WTC11 (cell line): ENCODE measurements at regions not wholly inside any gene's neighbourhood (a gene's known extent, or its start where the extent isn't known, plus 50 kb on each side); places are given as distances from the start of the nearest gene placed in this dataset.

Source experiments
- ATAC-seq: fragments of 200-7000 bp; cut with Tn5 transposase; 2 replicates; pipeline ENCODE4 v1.10.0; 2021; ENCODE audit warnings: mild to moderate bottlenecking, moderate library complexity
- CTCF ChIA-PET: fragments of 300-600 bp; sonication (Branson Sonifier 250); formaldehyde crosslinking; loops from one replicate; lab custom pipeline; 2021; ENCODE audit warnings: antibody characterized with exemption; lab: Charles Lee
- POLR2A ChIA-PET: fragments of 350-600 bp; sonication (Branson Sonifier 250); formaldehyde crosslinking; loops from one replicate; lab custom pipeline; 2021; ENCODE audit warnings: antibody characterized with exemption; lab: Charles Lee
- DNase-seq: peaks from one replicate; pipeline ENCODE4 v3.0.0; 2021; ENCODE audit warnings: low spot score
- H3K27ac Mint-ChIP-seq: 2 replicates; pipeline ENCODE4 v1.8.0; 2021; ENCODE audit warnings: mixed read lengths
- H3K27me3 Mint-ChIP-seq: 2 replicates; pipeline ENCODE4 v1.8.0; 2021; ENCODE audit warnings: low read depth, mild to moderate bottlenecking, moderate library complexity, mixed read lengths
- H3K36me3 Mint-ChIP-seq: 2 replicates; pipeline ENCODE4 v1.8.0; 2021; ENCODE audit warnings: mixed read lengths
- H3K4me1 Mint-ChIP-seq: 2 replicates; pipeline ENCODE4 v1.8.0; 2022; ENCODE audit warnings: mixed read lengths
- H3K4me3 Mint-ChIP-seq: 2 replicates; pipeline ENCODE4 v1.8.0; 2021; ENCODE audit warnings: mild to moderate bottlenecking, moderate library complexity, mixed read lengths
- H3K9me3 Mint-ChIP-seq: 2 replicates; pipeline ENCODE4 v1.8.0; 2021; ENCODE audit warnings: mixed read lengths
- ELF4 ChIP-seq: sonication (generic); formaldehyde crosslinking; IDR thresholded peaks from 2 replicates; pipeline ENCODE4 v1.8.1; 2022; ENCODE audit warnings: low read depth, mild to moderate bottlenecking, moderate library complexity, missing genetic modification reagents
- ETV6 ChIP-seq: sonication (generic); formaldehyde crosslinking; IDR thresholded peaks from 2 replicates; pipeline ENCODE4 v1.8.1; 2022; ENCODE audit warnings: mild to moderate bottlenecking, missing genetic modification reagents
- FOXP1 ChIP-seq: sonication (generic); formaldehyde crosslinking; IDR thresholded peaks from 2 replicates; pipeline ENCODE4 v1.8.0; 2022; ENCODE audit warnings: missing genetic modification reagents, mild to moderate bottlenecking, moderate library complexity, borderline replicate concordance
- KAT7 ChIP-seq: sonication (generic); formaldehyde crosslinking; IDR thresholded peaks from 2 replicates; pipeline ENCODE4 v1.8.1; 2023; ENCODE audit warnings: missing genetic modification reagents, mild to moderate bottlenecking, borderline replicate concordance
- MYBL2 ChIP-seq: sonication (generic); formaldehyde crosslinking; IDR thresholded peaks from 2 replicates; pipeline ENCODE4 v1.8.1; 2023; ENCODE audit warnings: mild to moderate bottlenecking, moderate library complexity, missing genetic modification reagents
- NFE2L1 ChIP-seq: sonication (generic); formaldehyde crosslinking; IDR thresholded peaks from 2 replicates; pipeline ENCODE4 v1.8.1; 2023; ENCODE audit warnings: missing genetic modification reagents
- NR2C2 ChIP-seq: sonication (generic); formaldehyde crosslinking; IDR thresholded peaks from 2 replicates; pipeline ENCODE4 v1.8.0; 2022; ENCODE audit warnings: mild to moderate bottlenecking, missing genetic modification reagents
- NR3C1 ChIP-seq: sonication (generic); formaldehyde crosslinking; conservative IDR thresholded peaks from 2 replicates; pipeline ENCODE4 v1.8.1; 2023; ENCODE audit warnings: low read depth, mild to moderate bottlenecking, missing genetic modification reagents
- SMAD4 ChIP-seq: sonication (generic); formaldehyde crosslinking; IDR thresholded peaks from 2 replicates; pipeline ENCODE4 v1.8.0; 2022; ENCODE audit warnings: mild to moderate bottlenecking, missing genetic modification reagents
- TEAD1 ChIP-seq: sonication (generic); formaldehyde crosslinking; IDR thresholded peaks from 2 replicates; pipeline ENCODE4 v1.8.0; 2022; ENCODE audit warnings: mild to moderate bottlenecking, missing genetic modification reagents
- ZNF138 ChIP-seq: sonication (generic); formaldehyde crosslinking; conservative IDR thresholded peaks from 2 replicates; pipeline ENCODE4 v1.8.1; 2022; ENCODE audit warnings: mild to moderate bottlenecking, moderate library complexity, missing genetic modification reagents
- TF ChIP-seq, protein P1 (sequence below): sonication (generic); formaldehyde crosslinking; IDR thresholded peaks from 2 replicates; pipeline ENCODE4 v1.8.1; 2023; ENCODE audit warnings: mild to moderate bottlenecking, missing genetic modification reagents, moderate library complexity
- TF ChIP-seq, protein P2 (sequence below): sonication (generic); formaldehyde crosslinking; IDR thresholded peaks from 2 replicates; pipeline ENCODE4 v1.8.1; 2022; ENCODE audit warnings: low read depth, missing genetic modification reagents, borderline replicate concordance
- TF ChIP-seq, protein P3 (sequence below): fragments of 200-600 bp; IDR thresholded peaks from 2 replicates; pipeline ENCODE4 v1.8.0; 2022; ENCODE audit warnings: antibody characterized with exemption
- TF ChIP-seq, protein P4 (sequence below): fragments of 250-450 bp; sonication (Bioruptor Pico); IDR thresholded peaks from 2 replicates; pipeline ENCODE4 v1.9.0; 2021; ENCODE audit warnings: mild to moderate bottlenecking
- TF ChIP-seq, protein P5 (sequence below): sonication (generic); formaldehyde crosslinking; conservative IDR thresholded peaks from 2 replicates; pipeline ENCODE4 v1.8.1; 2022; ENCODE audit warnings: mild to moderate bottlenecking, missing genetic modification reagents
- TF ChIP-seq, protein P6 (sequence below): fragments of 250-450 bp; sonication (Bioruptor Pico); IDR thresholded peaks from 2 replicates; pipeline ENCODE4 v1.9.0; 2021; ENCODE audit warnings: mild to moderate bottlenecking, borderline replicate concordance
- TF ChIP-seq, protein P7 (sequence below): fragments of 250-450 bp; sonication (Bioruptor Pico); conservative IDR thresholded peaks from 2 replicates; pipeline ENCODE4 v1.9.0; 2021; ENCODE audit warnings: mild to moderate bottlenecking

DNA sequence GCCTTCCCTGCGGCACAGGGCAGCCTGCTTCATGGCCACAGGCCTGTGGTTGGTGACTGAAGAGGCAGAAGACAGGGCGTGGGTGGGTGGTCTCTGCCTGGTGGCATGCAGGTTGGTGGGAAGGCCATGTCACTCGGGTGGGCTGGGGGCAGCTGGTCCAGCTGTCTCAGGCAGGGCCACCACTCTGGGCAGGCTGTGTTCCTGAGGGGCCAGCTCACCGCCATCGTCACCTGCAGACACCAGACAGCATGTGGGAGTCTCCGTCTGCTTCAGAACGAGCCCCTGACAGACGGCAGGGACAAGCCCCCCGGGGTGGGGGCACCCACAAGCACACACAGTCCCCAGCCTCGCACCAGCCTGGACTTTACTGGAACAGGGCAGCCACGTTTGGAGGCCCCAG, 750.1 kb downstream of the BRD1 start:
- Mint-ChIP-seq H3K27me3 (no peaks in the 10 kb centered on the region), H3K4me1 (no peaks in the 10 kb centered on the region), H3K27ac (no peak overlapping the region), H3K4me3 (no peak overlapping the region), H3K9me3 (no peaks in the 10 kb centered on the region), H3K36me3 (no peaks in the 10 kb centered on the region)
- no peak for DNase-seq
- no peak for ATAC-seq
- ChIA-PET POLR2A (no interaction called here), CTCF (no interaction called here)
- TF ChIP-seq NR2C2 (CRISPR knock-in tag) (no peak), KAT7 (CRISPR knock-in tag) (no peak), TEAD1 (CRISPR knock-in tag) (no peak)
- TF ChIP-seq, protein P1, sequence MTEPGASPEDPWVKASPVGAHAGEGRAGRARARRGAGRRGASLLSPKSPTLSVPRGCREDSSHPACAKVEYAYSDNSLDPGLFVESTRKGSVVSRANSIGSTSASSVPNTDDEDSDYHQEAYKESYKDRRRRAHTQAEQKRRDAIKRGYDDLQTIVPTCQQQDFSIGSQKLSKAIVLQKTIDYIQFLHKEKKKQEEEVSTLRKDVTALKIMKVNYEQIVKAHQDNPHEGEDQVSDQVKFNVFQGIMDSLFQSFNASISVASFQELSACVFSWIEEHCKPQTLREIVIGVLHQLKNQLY (CRISPR knock-in tag) = no peak
- TF ChIP-seq, protein P2, sequence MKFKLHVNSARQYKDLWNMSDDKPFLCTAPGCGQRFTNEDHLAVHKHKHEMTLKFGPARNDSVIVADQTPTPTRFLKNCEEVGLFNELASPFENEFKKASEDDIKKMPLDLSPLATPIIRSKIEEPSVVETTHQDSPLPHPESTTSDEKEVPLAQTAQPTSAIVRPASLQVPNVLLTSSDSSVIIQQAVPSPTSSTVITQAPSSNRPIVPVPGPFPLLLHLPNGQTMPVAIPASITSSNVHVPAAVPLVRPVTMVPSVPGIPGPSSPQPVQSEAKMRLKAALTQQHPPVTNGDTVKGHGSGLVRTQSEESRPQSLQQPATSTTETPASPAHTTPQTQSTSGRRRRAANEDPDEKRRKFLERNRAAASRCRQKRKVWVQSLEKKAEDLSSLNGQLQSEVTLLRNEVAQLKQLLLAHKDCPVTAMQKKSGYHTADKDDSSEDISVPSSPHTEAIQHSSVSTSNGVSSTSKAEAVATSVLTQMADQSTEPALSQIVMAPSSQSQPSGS = no peak
- TF ChIP-seq, protein P3, sequence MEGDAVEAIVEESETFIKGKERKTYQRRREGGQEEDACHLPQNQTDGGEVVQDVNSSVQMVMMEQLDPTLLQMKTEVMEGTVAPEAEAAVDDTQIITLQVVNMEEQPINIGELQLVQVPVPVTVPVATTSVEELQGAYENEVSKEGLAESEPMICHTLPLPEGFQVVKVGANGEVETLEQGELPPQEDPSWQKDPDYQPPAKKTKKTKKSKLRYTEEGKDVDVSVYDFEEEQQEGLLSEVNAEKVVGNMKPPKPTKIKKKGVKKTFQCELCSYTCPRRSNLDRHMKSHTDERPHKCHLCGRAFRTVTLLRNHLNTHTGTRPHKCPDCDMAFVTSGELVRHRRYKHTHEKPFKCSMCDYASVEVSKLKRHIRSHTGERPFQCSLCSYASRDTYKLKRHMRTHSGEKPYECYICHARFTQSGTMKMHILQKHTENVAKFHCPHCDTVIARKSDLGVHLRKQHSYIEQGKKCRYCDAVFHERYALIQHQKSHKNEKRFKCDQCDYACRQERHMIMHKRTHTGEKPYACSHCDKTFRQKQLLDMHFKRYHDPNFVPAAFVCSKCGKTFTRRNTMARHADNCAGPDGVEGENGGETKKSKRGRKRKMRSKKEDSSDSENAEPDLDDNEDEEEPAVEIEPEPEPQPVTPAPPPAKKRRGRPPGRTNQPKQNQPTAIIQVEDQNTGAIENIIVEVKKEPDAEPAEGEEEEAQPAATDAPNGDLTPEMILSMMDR = no peak

DNA sequence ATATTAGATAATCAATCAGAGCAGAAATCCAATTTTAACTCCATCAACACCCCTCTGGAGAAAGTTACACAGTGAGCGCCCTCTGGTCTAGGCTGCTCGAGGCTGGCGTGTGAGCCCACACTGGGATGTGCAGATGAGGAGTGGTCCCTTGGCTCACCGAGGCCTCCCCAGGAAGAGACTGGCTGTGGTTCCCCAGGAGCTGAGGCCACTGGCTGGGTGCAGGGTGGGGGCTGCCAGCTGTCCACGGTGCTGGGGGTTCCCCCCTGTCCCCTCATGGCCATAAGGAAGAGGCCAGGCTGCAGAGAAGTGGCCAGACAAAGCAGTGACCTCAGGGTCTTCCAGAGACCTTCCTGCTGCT, 750.7 kb downstream of the BRD1 start:
- ATAC-seq (no peak), DNase-seq (no peak)
- no peaks in the 10 kb centered on the region for H3K4me1 Mint-ChIP-seq
- POLR2A ChIA-PET = no interaction called here
- no peaks in the 10 kb centered on the region for H3K9me3 Mint-ChIP-seq
- no peak overlapping the region for H3K4me3 Mint-ChIP-seq
- TF ChIP-seq ETV6 (CRISPR knock-in tag) = no peak
- no peak for TF ChIP-seq SMAD4
- TF ChIP-seq, protein P4, sequence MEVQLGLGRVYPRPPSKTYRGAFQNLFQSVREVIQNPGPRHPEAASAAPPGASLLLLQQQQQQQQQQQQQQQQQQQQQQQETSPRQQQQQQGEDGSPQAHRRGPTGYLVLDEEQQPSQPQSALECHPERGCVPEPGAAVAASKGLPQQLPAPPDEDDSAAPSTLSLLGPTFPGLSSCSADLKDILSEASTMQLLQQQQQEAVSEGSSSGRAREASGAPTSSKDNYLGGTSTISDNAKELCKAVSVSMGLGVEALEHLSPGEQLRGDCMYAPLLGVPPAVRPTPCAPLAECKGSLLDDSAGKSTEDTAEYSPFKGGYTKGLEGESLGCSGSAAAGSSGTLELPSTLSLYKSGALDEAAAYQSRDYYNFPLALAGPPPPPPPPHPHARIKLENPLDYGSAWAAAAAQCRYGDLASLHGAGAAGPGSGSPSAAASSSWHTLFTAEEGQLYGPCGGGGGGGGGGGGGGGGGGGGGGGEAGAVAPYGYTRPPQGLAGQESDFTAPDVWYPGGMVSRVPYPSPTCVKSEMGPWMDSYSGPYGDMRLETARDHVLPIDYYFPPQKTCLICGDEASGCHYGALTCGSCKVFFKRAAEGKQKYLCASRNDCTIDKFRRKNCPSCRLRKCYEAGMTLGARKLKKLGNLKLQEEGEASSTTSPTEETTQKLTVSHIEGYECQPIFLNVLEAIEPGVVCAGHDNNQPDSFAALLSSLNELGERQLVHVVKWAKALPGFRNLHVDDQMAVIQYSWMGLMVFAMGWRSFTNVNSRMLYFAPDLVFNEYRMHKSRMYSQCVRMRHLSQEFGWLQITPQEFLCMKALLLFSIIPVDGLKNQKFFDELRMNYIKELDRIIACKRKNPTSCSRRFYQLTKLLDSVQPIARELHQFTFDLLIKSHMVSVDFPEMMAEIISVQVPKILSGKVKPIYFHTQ (CRISPR knock-in tag) = no peak
- TF ChIP-seq, protein P5, sequence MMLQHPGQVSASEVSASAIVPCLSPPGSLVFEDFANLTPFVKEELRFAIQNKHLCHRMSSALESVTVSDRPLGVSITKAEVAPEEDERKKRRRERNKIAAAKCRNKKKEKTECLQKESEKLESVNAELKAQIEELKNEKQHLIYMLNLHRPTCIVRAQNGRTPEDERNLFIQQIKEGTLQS (CRISPR knock-in tag) = no peak
- no peaks in the 10 kb centered on the region; the same call in 1 of the 2 replicates for H3K27me3 Mint-ChIP-seq
- H3K27ac Mint-ChIP-seq = no peak overlapping the region
- CTCF ChIA-PET = no interaction called here
- H3K36me3 Mint-ChIP-seq = no peaks in the 10 kb centered on the region

DNA sequence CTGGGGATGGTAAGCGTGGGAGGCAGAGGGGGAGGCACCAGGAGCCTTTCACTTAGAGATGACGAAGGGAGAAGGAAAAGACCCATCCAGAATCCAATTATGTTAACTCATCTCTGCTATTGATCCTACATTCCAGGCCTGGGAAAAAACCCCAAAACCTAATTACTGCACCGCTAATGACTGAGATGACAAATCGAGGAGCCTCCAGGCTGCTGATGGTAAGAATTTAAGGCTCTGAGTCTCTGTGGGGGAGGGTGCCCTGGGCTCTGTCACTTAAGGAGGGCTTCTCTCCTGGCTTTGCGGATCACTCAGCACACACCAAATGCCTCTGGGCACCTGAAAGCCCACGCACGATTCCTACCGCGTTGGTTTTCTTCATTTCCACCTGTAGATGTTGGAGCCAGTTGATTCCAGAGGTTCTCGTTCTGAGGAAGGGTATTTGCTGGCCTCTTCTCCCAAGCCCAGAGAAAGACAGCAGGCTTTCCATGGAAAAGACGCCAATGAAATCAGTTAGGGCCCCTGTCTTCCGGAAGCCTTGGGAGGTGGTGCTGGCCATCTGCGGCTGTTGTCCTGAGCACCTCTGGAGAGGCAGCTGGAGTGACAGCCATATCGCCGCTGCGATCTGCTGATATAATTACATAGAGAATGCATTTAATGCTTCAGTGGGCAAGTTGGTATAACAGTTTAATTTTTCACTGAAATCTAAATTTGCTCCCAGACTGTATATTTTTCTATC, 751.2 kb downstream of the BRD1 start:
- Mint-ChIP-seq H3K9me3 (no peaks in the 10 kb centered on the region), H3K27ac (no peak overlapping the region), H3K36me3 (no peaks in the 10 kb centered on the region), H3K27me3 (no peaks in the 10 kb centered on the region; the same call in 1 of the 2 replicates), H3K4me1 (no peaks in the 10 kb centered on the region), H3K4me3 (no peak overlapping the region)
- ChIA-PET POLR2A (no interaction called here), CTCF (no interaction called here)
- no peak for DNase-seq
- no peak for ATAC-seq
- TF ChIP-seq NR3C1 (CRISPR knock-in tag) (no peak), ZNF138 (no peak), NFE2L1 (CRISPR knock-in tag) (no peak), MYBL2 (no peak), FOXP1 (CRISPR knock-in tag) (no peak), ELF4 (no peak)
- TF ChIP-seq, protein P6, sequence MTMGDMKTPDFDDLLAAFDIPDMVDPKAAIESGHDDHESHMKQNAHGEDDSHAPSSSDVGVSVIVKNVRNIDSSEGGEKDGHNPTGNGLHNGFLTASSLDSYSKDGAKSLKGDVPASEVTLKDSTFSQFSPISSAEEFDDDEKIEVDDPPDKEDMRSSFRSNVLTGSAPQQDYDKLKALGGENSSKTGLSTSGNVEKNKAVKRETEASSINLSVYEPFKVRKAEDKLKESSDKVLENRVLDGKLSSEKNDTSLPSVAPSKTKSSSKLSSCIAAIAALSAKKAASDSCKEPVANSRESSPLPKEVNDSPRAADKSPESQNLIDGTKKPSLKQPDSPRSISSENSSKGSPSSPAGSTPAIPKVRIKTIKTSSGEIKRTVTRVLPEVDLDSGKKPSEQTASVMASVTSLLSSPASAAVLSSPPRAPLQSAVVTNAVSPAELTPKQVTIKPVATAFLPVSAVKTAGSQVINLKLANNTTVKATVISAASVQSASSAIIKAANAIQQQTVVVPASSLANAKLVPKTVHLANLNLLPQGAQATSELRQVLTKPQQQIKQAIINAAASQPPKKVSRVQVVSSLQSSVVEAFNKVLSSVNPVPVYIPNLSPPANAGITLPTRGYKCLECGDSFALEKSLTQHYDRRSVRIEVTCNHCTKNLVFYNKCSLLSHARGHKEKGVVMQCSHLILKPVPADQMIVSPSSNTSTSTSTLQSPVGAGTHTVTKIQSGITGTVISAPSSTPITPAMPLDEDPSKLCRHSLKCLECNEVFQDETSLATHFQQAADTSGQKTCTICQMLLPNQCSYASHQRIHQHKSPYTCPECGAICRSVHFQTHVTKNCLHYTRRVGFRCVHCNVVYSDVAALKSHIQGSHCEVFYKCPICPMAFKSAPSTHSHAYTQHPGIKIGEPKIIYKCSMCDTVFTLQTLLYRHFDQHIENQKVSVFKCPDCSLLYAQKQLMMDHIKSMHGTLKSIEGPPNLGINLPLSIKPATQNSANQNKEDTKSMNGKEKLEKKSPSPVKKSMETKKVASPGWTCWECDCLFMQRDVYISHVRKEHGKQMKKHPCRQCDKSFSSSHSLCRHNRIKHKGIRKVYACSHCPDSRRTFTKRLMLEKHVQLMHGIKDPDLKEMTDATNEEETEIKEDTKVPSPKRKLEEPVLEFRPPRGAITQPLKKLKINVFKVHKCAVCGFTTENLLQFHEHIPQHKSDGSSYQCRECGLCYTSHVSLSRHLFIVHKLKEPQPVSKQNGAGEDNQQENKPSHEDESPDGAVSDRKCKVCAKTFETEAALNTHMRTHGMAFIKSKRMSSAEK = no peak
- TF ChIP-seq, protein P7, sequence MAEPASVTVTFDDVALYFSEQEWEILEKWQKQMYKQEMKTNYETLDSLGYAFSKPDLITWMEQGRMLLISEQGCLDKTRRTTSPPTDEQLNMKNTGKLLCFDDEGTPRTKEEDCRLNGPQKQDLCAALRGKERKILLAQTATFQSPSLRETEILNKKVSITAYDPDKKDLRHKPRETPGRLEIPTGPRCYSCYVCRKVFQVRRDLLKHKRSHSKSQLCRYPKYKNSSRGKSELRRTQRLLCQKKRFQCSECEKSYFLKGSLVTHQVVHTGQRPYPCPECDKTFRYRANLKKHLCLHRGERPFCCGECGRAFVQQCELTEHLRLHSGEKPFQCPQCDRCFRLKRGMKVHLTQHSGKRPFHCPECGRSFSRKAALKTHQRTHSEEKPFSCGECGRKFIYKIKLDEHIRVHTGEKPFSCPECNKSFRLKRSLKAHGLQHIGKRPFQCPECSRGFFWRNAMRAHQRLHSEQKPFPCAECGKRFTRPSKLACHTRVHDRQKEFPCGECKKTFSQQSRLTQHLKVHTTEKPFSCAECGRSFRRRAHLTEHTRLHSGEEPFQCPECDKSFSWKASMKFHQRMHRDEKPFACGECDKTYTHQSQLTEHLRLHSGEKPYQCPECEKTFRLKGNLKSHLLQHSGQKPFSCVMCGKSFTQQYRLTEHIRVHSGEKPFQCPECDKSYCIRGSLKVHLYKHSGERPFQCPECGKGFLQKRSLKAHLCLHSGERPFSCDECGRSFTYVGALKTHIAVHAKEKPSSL = no peak
